ENCODE measurements at regions not wholly inside any gene's neighbourhood (a gene's known extent, or its start where the extent isn't known, plus 50 kb on each side); places are given as distances from the start of the nearest gene placed in this dataset.

GRCh38 chr12:111227476-111228420, 141.1 kb downstream of the PHETA1 start:
- no peak overlapping the region for H3K27ac ChIP-seq
- TF ChIP-seq CTCF (conservative IDR thresholded peaks at IDR 0.05; ENCODE audit: low read depth), result no peak
- ChIA-PET CTCF (interaction anchor here (0.5 kb wide), 1 partner anchor 195 kb away, joined by 3 read pairs; no protein-coding TSS in a partner anchor), POLR2A (ENCODE audit: low non-redundant PET) (no interaction called here)
- DNase-seq (ENCODE audit: low spot score), result no peak

DNA sequence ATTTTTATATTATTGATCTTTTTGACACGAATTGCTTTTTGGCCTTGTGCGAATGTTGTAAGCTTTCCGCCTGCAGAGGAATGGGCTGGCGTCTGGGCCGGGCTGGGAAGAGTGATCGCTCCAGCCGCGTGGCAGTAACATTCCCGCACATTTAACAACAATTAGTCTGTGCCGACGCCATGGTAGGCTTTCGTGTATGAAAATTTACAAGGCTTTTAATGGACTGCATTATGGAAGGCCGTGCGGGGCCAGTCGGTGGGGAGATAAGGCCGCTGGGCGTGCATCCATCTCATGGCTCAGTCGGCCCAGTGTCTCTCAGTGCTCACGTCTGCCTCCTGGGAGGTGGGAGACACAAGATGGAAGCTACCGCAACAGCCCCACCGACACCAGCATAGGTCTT, 142.2 kb downstream of the PHETA1 start:
- no peak for DNase-seq (ENCODE audit: low spot score)
- CTCF ChIA-PET, result no interaction called here
- POLR2A ChIA-PET (ENCODE audit: low non-redundant PET), result no interaction called here
- H3K27ac ChIP-seq, result no peak overlapping the region
- TF ChIP-seq CTCF (conservative IDR thresholded peaks at IDR 0.05; ENCODE audit: low read depth), result no peak

GRCh38 chr12:111225307-111225706, 143.6 kb downstream of the PHETA1 start:
- no peak overlapping the region for H3K27ac ChIP-seq
- no peak for TF ChIP-seq CTCF (conservative IDR thresholded peaks at IDR 0.05; ENCODE audit: low read depth)
- ChIA-PET POLR2A (ENCODE audit: low non-redundant PET) (no interaction called here), CTCF (interaction anchor here (0.9 kb wide), 1 partner anchor 129 kb away, joined by 4 read pairs; no protein-coding TSS in a partner anchor)
- DNase-seq (ENCODE audit: low spot score), result no peak

GRCh38 chr12:111224186-111225066, 144.5 kb downstream of the PHETA1 start:
- no peak overlapping the region for H3K27ac ChIP-seq
- POLR2A ChIA-PET (ENCODE audit: low non-redundant PET), result no interaction called here
- no peak for DNase-seq (ENCODE audit: low spot score)
- no peak for TF ChIP-seq CTCF (conservative IDR thresholded peaks at IDR 0.05; ENCODE audit: low read depth)
- CTCF ChIA-PET, result interaction anchor here (0.9 kb wide), 1 partner anchor 128 kb away, joined by 4 read pairs; no protein-coding TSS in a partner anchor

DNA sequence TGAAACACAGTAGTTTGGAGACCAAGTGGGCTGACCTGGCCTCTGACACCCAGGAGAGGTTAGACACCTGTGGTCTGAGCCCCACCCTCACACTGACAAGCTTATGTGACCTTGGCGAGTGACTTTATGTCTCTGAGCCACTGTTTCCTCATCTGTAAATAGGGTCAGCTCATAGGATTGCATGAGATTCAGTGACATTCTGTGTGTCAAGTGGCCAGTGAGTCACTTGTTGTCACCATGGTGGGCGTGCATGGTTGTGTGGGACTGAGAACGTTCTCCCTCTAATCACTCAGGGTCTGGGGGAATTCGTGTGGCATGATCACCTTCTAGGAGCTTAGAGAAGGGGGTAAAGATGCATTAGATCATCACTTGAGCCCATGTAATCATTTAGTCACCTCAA, 146.4 kb downstream of the PHETA1 start:
- POLR2A ChIA-PET (ENCODE audit: low non-redundant PET), result no interaction called here
- no peak overlapping the region for H3K27ac ChIP-seq
- no peak for TF ChIP-seq CTCF (conservative IDR thresholded peaks at IDR 0.05; ENCODE audit: low read depth)
- no peak for DNase-seq (ENCODE audit: low spot score)
- CTCF ChIA-PET, result no interaction called here

GRCh38 chr12:111222027-111222414, 146.9 kb downstream of the PHETA1 start:
- CTCF ChIA-PET, result no interaction called here
- DNase-seq (ENCODE audit: low spot score), result no peak
- POLR2A ChIA-PET (ENCODE audit: low non-redundant PET), result no interaction called here
- no peak overlapping the region for H3K27ac ChIP-seq
- no peak for TF ChIP-seq CTCF (conservative IDR thresholded peaks at IDR 0.05; ENCODE audit: low read depth)

Measured in RWPE1 (cell line).